Loucy (cell line): ENCODE measurements at regions not wholly inside any gene's neighbourhood (a gene's known extent, or its start where the extent isn't known, plus 50 kb on each side); places are given as distances from the start of the nearest gene placed in this dataset.

ENCODE experiments used
- EZH2phosphoT487 ChIP-seq: fragments of 200-600 bp; IDR thresholded peaks from 2 replicates; pipeline ENCODE4 v1.6.1; 2018; ENCODE audit warnings: antibody characterized with exemption, mild to moderate bottlenecking, moderate library complexity, borderline replicate concordance
- TF ChIP-seq, protein P1 (sequence below): fragments of 200-600 bp; sonication (generic); conservative IDR thresholded peaks from 2 replicates; pipeline ENCODE4 v1.5.1; 2014; ENCODE audit warnings: mild to moderate bottlenecking, antibody characterized with exemption, low read length

DNA sequence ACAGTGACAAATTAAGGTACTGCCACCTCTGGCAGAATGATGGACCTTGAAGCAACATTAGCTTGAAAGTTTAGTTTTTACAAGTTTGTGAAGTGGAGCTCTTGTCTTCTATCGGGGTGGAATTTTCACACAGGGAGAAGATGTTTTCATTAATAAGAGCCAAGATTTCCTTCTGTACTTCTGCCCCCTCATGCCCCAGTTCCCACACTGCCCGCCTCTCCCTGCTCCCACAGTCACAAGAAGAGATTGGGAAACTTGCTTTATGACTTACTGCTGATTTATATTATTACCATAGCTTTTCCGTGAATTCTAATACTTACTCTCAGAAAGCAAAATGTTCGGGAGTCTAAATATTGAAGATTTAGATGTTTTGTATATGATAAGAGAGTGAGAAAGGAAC, 539.8 kb upstream of the ARX start:
- TF ChIP-seq, protein P1, sequence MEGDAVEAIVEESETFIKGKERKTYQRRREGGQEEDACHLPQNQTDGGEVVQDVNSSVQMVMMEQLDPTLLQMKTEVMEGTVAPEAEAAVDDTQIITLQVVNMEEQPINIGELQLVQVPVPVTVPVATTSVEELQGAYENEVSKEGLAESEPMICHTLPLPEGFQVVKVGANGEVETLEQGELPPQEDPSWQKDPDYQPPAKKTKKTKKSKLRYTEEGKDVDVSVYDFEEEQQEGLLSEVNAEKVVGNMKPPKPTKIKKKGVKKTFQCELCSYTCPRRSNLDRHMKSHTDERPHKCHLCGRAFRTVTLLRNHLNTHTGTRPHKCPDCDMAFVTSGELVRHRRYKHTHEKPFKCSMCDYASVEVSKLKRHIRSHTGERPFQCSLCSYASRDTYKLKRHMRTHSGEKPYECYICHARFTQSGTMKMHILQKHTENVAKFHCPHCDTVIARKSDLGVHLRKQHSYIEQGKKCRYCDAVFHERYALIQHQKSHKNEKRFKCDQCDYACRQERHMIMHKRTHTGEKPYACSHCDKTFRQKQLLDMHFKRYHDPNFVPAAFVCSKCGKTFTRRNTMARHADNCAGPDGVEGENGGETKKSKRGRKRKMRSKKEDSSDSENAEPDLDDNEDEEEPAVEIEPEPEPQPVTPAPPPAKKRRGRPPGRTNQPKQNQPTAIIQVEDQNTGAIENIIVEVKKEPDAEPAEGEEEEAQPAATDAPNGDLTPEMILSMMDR, result no peak
- no peak for TF ChIP-seq EZH2phosphoT487
